Stimulated activated CD8-positive, alpha-beta memory T cell treated with anti-CD3 and anti-CD28 coated beads, Interleukin-7, amount 100 ng/mL, for 4 hours (primary cell): ENCODE measurements at regions not wholly inside any gene's neighbourhood (a gene's known extent, or its start where the extent isn't known, plus 50 kb on each side); places are given as distances from the start of the nearest gene placed in this dataset.

Experiments
- DNase-seq, 2 donors: peaks; one replicate each; pipeline ENCODE4 v3.0.0-alpha.2; 2020; ENCODE audit warnings: low read depth in 2 of 2

DNA sequence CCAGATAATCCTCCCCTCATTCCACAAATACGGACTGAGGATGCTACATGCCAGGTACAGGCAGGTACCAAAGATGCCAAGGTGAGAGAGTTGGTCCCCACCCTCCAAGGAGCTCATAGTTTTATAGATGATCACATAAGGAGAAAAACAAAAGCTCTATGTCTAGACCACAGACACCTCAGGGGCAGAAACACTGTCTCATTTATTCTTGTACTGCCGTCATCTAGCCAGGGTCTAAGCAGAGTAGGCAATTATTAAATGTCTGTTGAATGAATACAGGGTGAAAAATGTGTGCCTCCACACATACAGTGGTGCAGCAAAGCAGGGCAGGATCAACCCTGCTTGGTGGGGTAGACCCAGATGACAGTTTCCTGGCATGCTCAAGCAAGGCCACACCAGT is 439.8 kb upstream of the JARID2 start:
- DNase-seq: no peak

DNA sequence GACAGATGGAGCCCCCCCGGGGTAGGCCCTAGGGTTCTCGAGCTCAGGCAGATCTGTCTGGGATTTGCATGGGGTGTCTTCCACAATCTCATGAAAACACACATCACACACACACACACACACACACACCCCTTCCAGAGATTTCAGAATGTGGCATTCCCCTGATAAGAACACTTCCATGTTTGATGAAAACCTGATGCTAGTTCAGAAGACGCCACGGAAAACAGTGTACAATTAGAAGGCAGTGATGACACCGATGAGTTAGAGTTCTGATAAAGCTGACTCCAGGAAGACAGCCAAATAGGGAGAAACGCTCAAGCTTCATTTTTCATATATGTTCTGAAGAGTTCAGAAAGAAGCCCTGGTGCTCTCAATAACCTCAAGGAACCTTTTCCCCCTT is 438.7 kb upstream of the JARID2 start:
- DNase-seq: no peak

DNA sequence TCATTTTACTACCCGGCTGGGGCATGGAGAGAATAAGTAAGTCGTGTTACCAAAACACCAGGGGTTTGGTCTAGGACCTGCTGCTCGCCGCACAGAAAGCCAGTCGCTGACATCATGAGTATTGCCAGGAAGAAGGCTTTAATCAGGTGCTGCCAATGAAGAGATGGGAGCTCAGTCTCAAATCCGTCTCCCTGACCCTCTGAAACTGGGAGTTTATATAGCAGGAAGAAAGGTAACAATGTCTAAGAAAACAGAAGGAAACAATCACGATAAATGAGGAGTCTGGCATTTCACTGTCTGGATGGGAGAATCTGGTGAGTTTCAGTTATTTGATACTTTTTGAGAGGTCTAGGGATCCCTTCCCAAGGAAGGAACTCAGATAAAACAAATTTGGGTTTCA is 437.9 kb upstream of the JARID2 start:
- DNase-seq: no peak

GRCh38 chr6:14810021-14810420 is 435.8 kb upstream of the JARID2 start:
- DNase-seq: no peak

GRCh38 chr6:14811775-14812428 is 434.0 kb upstream of the JARID2 start:
- DNase-seq: no peak

DNA sequence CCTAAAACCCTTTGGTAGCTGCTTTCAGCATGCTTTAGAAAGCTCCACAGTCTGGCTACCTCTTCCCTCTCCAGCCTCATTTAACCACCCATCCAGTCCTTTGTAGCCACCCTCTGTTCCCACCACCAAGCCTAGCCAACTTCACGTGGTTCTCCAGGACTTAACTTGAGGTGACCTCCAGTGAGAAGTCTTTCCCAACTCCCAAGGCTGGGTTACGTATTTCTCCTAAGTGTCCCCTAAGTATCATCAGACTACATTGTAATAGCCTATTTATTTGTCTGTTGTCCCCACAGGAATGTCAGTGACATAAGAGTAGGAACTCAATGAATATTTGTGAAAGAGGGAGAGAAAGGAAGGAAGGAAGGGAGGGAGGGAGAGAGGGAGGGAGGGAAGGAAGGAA is 431.9 kb upstream of the JARID2 start:
- DNase-seq: no peak

GRCh38 chr6:14816116-14816859 is 429.6 kb upstream of the JARID2 start:
- no peak for DNase-seq

GRCh38 chr6:14817074-14817473 is 428.8 kb upstream of the JARID2 start:
- no peak for DNase-seq

DNA sequence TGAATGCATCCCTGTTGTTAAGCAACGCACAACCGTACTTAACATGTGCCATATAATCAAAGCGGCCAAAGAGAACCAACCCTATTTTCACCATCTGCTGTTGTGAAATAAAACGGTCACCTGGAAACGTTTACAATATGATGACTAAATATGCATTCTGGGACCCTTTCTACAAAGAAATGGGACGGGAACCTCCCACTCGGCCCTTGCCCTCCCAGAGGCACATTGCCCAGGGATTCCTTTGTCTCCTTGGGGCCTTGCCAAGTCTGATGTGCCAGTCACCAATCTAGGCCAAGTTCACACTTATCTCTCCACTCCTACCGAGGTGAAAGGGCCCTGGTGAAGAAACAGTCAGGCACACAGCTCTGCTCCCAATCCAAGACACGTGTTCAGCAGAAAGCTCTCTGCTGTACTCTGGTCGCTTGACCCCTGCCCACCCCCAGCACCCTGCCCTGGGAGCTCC is 427.4 kb upstream of the JARID2 start:
- DNase-seq: no peak

DNA sequence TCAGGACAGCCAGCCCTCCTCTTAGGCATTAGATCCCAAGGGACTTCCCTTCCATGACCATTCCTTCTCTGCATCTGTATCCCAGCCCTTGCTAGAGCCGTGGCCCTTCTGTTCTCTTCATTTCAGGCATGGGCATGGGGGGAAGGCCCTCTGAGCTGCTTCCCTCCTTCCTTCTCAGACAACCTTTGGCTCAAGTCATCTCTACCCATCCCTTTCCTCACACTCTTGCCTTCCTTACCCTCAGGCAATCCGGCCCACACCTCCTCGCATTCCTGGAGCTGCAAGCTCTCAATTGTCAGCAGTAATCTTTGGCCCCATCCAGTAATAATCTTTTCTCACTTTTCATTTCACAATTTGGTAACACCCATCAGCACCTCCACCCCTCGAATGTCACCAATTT is 426.9 kb upstream of the JARID2 start:
- DNase-seq: no peak

- no peak for DNase-seq
Observed at GRCh38 chr6:14819840-14820420, 425.9 kb upstream of the JARID2 start.

DNA sequence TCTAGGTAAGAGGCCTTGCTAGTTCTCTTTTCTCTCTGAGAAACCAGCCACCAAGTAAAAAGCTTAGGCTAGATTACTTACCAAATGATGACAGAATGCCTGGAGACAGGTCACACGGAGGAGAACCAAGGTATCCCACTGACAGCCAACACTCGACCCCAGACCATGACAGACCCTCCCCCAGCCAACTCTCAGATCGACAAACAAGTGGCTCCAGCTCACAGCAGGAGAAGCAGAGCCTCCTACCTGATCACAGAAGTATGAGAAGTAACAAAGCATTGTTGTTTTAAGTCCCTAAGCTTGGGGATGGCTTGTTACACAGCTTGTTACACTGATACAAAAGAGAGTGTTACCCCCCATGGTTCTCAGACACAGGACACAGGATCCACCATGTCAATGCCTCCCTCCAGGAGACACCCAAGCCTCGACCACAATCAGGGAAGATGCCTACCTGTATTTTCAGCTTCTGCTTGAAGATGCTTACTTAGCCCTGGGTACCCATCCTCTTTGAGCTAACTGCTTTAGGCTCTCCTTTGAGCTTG is 423.8 kb upstream of the JARID2 start:
- DNase-seq: no peak

GRCh38 chr6:14822679-14823078 is 423.2 kb upstream of the JARID2 start:
- no peak for DNase-seq

GRCh38 chr6:14824060-14824459 is 421.8 kb upstream of the JARID2 start:
- DNase-seq: no peak

- DNase-seq: no peak
Observed at GRCh38 chr6:14824484-14825275, 421.2 kb upstream of the JARID2 start.

DNA sequence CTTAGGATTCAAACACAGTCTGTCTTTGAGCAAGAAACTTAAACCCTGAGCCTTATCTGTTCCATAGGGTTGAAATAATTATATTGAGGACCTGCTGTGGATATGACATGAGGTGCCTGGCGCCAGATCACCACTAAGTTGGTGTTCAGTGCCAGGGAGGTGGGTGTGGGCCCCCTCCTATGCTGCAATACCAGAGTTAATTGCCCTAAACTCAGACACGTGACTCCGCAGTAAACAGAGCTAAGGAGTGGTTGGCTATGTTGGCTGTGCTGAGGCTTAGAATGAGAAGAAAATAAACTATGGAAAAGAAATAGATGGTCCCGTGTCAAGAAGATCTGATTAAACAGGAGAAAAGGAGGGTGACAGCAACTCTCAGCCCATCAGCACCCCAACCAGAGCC is 419.4 kb upstream of the JARID2 start:
- DNase-seq: no peak

GRCh38 chr6:14827354-14827753 is 418.5 kb upstream of the JARID2 start:
- no peak for DNase-seq

DNA sequence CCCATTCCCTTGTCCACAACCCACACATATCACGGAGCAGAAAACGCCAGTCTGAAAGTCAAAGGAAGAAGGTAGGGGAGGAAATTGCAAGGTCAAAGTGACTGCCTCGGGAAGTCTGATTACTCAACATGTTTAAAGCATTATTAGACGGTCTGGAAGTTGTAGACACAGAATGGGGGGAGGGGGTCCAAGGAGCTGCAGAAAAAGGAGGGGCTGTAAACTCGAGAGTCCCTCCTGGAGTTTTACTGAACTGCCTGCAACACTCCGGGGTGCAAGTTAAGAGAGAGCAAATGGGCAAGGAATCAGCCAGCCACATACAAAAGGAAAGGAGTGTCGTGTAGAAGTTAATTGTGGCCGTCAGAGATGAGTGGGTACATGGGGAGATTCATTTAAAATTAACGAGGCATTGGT is 417.7 kb upstream of the JARID2 start:
- no peak for DNase-seq

- DNase-seq: no peak
Observed at GRCh38 chr6:14831070-14831469, 414.8 kb upstream of the JARID2 start.

- no peak for DNase-seq
Observed at GRCh38 chr6:14831937-14832336, 413.9 kb upstream of the JARID2 start.

- no peak for DNase-seq
Observed at GRCh38 chr6:14832427-14832826, 413.4 kb upstream of the JARID2 start.
